Esophagus muscularis mucosa (tissue), 4 donors: ENCODE measurements at regions not wholly inside any gene's neighbourhood (a gene's known extent, or its start where the extent isn't known, plus 50 kb on each side); places are given as distances from the start of the nearest gene placed in this dataset.

ENCODE experiments used
- DNase-seq: peaks from one replicate; pipeline ENCODE4 v3.0.0-alpha.2; 2017; ENCODE audit errors: extremely low spot score
- H3K27ac ChIP-seq, 4 donors: fragments of 200-600 bp; sonication (generic); replicated peaks in 1 of 4; 1 replicate in 3 of 4; 2 replicates in 1 of 4; pipeline ENCODE4 v1.5.1; 2016 to 2019; ENCODE audit warnings: mild to moderate bottlenecking in 1 of 4
- H3K27me3 ChIP-seq, 4 donors: fragments of 200-600 bp; sonication (generic); one replicate each; pipeline versions ENCODE4 v1.5.1 to v1.6.0; 2016 to 2019
- H3K36me3 ChIP-seq, 4 donors: fragments of 200-600 bp; sonication (generic); one replicate each; pipeline ENCODE4 v1.5.1; 2016 to 2019
- H3K4me1 ChIP-seq, 4 donors: fragments of 200-600 bp; sonication (generic); one replicate each; pipeline ENCODE4 v1.5.1; 2016 to 2019
- H3K4me3 ChIP-seq, 4 donors: fragments of 200-600 bp; sonication (generic); 1 replicate in 2 of 4; 2 replicates in 2 of 4; pipeline ENCODE4 v1.5.1; 2016 to 2019; ENCODE audit warnings: mild to moderate bottlenecking in 4 of 4, moderate library complexity in 1 of 4
- H3K9me3 ChIP-seq, 4 donors: fragments of 200-600 bp; sonication (generic); 1 replicate in 3 of 4; 2 replicates in 1 of 4; pipeline ENCODE4 v1.5.1; 2016 to 2019
- CTCF ChIP-seq, 3 experiments: fragments of 200-600 bp in 2 of 3; fragments of 450-650 bp in 1 of 3; sonication (generic) in 2 of 3; IDR thresholded peaks; one replicate each; pipeline ENCODE4 v1.5.1; 2017 to 2019; ENCODE audit warnings: antibody characterized with exemption in 3 of 3, mild to moderate bottlenecking in 2 of 3, moderate library complexity in 1 of 3
- EP300 ChIP-seq: sonication (generic); formaldehyde crosslinking; IDR thresholded peaks from one replicate; pipeline ENCODE4 v1.6.1; 2017; ENCODE audit warnings: antibody characterized with exemption
- POLR2A ChIP-seq: fragments of 450-650 bp; IDR thresholded peaks from one replicate; pipeline ENCODE4 v1.6.1; 2017; ENCODE audit warnings: antibody characterized with exemption, moderate library complexity, mild to moderate bottlenecking, low read depth
- POLR2AphosphoS5 ChIP-seq, 2 donors: sonication (generic); formaldehyde crosslinking; IDR thresholded peaks; one replicate each; pipeline ENCODE4 v1.6.1; 2017; ENCODE audit warnings: antibody characterized with exemption in 2 of 2
- WGBS: methylation state at CpG from one replicate; pipeline ENCODE4 v1.1.5; 2018; 5-methylcytosine and 5-hydroxymethylcytosine counted together
- intact Hi-C: fragments of 100-400 bp; cut with DNase I; formaldehyde crosslinking; loops from one replicate; pipeline ENCODE4 v1.15.1; 2023

DNA sequence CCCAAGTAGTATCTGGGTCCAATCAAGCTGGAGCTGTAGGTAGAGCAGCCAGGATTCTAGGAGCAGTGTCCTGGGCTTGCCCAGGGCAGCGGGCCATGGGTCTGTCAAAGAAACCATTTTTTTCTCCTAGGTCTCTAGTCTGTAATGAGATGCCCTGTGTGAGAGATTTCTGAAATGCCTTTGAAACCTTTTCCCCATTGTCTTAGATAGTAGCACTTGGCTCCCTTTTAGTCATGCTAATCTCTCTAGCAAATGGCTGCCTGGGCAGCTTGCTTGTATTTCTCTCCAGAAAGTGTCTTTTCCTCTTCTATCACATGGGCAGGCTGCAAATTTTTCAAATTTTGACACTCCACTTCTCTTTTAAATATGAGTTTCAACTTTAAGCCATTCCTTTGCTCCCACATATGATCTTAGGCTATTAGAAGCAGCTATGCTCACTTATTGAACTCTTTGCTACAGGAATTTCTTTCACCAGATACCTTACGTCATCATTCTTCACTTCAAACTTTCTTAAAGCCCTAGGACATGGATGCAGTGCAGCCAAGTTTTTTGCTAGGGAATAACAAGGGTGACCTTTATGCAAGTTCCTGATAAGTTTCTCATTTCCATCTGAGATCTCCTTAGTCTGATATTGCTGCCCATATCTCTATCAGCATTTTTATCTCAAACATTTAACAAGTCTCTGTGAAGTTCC, 890.2 kb upstream of the VRK2 start:
- intact Hi-C loops, result no loop called here
- Histone ChIP-seq H3K36me3 (no peaks in the 10 kb centered on the region), H3K27me3 (no peaks in the 10 kb centered on the region), H3K4me1 (no peaks in the 10 kb centered on the region), H3K27ac (no peak overlapping the region), H3K9me3 (peaks cover 0 to 12% (median 0%) of the 10 kb centered on the region in 4 donors), H3K4me3 (no peak overlapping the region)
- DNase-seq, result no peak
- TF ChIP-seq POLR2A (no peak), CTCF (IDR thresholded peaks at IDR 0.05) (no peak), EP300 (no peak), POLR2AphosphoS5 (IDR thresholded peaks at IDR 0.05) (no peak)
- WGBS, result 81% methylated on average over 2 of the region's 2 CpGs

GRCh38 chr2:57160976-57161375, 885.6 kb upstream of the VRK2 start:
- no peak overlapping the region for H3K4me3 ChIP-seq
- H3K27ac ChIP-seq, result no peak overlapping the region
- 88% methylated on average over 2 of the region's 2 CpGs for WGBS
- intact Hi-C loops, result no loop called here
- H3K36me3 ChIP-seq, result no peaks in the 10 kb centered on the region
- no peaks in the 10 kb centered on the region for H3K27me3 ChIP-seq
- TF ChIP-seq CTCF (IDR thresholded peaks at IDR 0.05) (no peak), POLR2A (no peak), EP300 (no peak), POLR2AphosphoS5 (IDR thresholded peaks at IDR 0.05) (no peak)
- H3K4me1 ChIP-seq, result no peaks in the 10 kb centered on the region
- DNase-seq, result no peak
- peaks cover 0 to 8% (median 0%) of the 10 kb centered on the region in 4 donors for H3K9me3 ChIP-seq

- H3K27me3 ChIP-seq, result no peaks in the 10 kb centered on the region
- DNase-seq, result no peak
- no peaks in the 10 kb centered on the region for H3K9me3 ChIP-seq
- H3K36me3 ChIP-seq, result no peaks in the 10 kb centered on the region
- TF ChIP-seq POLR2AphosphoS5 (IDR thresholded peaks at IDR 0.05), result no peak
- TF ChIP-seq EP300, result no peak
- no peak for TF ChIP-seq CTCF (IDR thresholded peaks at IDR 0.05)
- no peak for TF ChIP-seq POLR2A
- intact Hi-C loops, result no loop called here
- 88% methylated on average over 1 of the region's 1 CpG for WGBS
- no peaks in the 10 kb centered on the region for H3K4me1 ChIP-seq
- H3K4me3 ChIP-seq, result no peak overlapping the region
- H3K27ac ChIP-seq, result no peak overlapping the region
Measured at GRCh38 chr2:57177176-57177575, 869.4 kb upstream of the VRK2 start.

- Histone ChIP-seq H3K4me1 (no peaks in the 10 kb centered on the region), H3K27me3 (no peaks in the 10 kb centered on the region), H3K36me3 (no peaks in the 10 kb centered on the region), H3K9me3 (no peaks in the 10 kb centered on the region), H3K4me3 (no peak overlapping the region), H3K27ac (no peak overlapping the region)
- 68% methylated on average over 4 of the region's 4 CpGs for WGBS
- intact Hi-C loops, result no loop called here
- DNase-seq, result no peak
- TF ChIP-seq POLR2AphosphoS5 (IDR thresholded peaks at IDR 0.05), result no peak
- no peak for TF ChIP-seq CTCF (IDR thresholded peaks at IDR 0.05)
Measured at GRCh38 chr2:57180042-57180567, 866.5 kb upstream of the VRK2 start.

GRCh38 chr2:57180678-57181077, 865.9 kb upstream of the VRK2 start:
- no peaks in the 10 kb centered on the region for H3K27me3 ChIP-seq
- H3K27ac ChIP-seq, result no peak overlapping the region
- intact Hi-C loops, result no loop called here
- no peaks in the 10 kb centered on the region for H3K36me3 ChIP-seq
- H3K4me3 ChIP-seq, result no peak overlapping the region
- TF ChIP-seq EP300 (no peak), POLR2AphosphoS5 (IDR thresholded peaks at IDR 0.05) (no peak), POLR2A (no peak), CTCF (IDR thresholded peaks at IDR 0.05) (no peak)
- no peaks in the 10 kb centered on the region for H3K4me1 ChIP-seq
- no peak for DNase-seq
- H3K9me3 ChIP-seq, result no peaks in the 10 kb centered on the region
